ENCODE measurements at regions not wholly inside any gene's neighbourhood (a gene's known extent, or its start where the extent isn't known, plus 50 kb on each side); places are given as distances from the start of the nearest gene placed in this dataset.

GRCh38 chr1:238107322-238107721 is 216.6 kb upstream of the ZP4 start:
- no peak for ATAC-seq
- Histone ChIP-seq H3K4me3 (no peak overlapping the region), H3K27ac (no peak overlapping the region), H3K27me3 (no peaks in the 10 kb centered on the region), H3K9me3 (no peaks in the 10 kb centered on the region), H3K4me1 (no peaks in the 10 kb centered on the region), H3K36me3 (no peaks in the 10 kb centered on the region)
- 48 to 60% methylated on average over 1 of the region's 1 CpG for WGBS, 2 donors (ENCODE audit: low coverage in 1 of 2)
- TF ChIP-seq POLR2AphosphoS5 (IDR thresholded peaks at IDR 0.05) (no peak), POLR2A (IDR thresholded peaks at IDR 0.05) (no peak), EP300 (IDR thresholded peaks at IDR 0.05) (no peak)

DNA sequence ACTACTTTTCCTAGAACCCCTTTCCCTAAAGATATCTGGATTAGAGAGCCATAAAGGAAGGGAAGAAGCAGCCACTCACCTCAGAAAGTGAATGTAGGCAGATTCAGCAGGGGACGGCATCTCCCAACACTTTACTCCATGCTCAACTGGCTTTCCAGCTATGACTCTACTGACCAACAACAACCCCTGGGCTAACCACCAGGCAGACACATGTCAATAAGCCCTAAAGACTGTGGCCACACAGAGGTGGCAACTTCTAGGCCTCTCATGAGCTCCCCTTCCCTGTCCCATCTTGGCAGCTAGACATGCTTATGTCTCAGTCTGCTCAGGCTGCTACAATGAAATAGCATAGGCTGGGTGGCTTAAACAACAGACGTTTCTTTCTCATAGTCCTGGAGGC is 214.0 kb upstream of the ZP4 start:
- TF ChIP-seq POLR2AphosphoS5 (IDR thresholded peaks at IDR 0.05) (no peak), POLR2A (IDR thresholded peaks at IDR 0.05) (no peak), CTCF (IDR thresholded peaks at IDR 0.05) (no peak), EP300 (IDR thresholded peaks at IDR 0.05) (no peak)
- Histone ChIP-seq H3K4me3 (no peak overlapping the region), H3K36me3 (no peaks in the 10 kb centered on the region), H3K9me3 (no peaks in the 10 kb centered on the region), H3K27me3 (no peaks in the 10 kb centered on the region), H3K4me1 (no peaks in the 10 kb centered on the region), H3K27ac (no peak overlapping the region)
- no peak for ATAC-seq
- 0% methylated on average over 1 of the region's 2 CpGs for WGBS, 2 donors (ENCODE audit: low coverage in 1 of 2)

DNA sequence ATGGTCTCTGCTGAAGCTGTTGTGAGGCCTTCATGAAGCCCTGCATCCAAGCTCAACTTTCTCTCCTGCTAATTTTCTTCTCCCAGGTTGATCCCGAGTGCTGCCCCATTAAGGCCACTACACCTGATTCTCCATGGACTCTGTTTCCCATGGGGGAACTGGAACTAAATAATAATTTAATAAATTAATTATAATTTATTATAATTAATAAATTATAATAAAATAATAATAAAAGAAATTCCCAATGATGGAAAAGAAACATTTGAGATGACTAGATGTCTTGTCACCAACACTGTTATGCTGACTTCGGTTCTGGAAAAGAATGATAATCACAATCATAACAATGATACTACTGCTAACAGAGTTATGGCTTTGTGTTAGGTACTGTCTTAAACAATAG is 211.2 kb upstream of the ZP4 start:
- H3K4me3 ChIP-seq: no peak overlapping the region
- no peaks in the 10 kb centered on the region for H3K27me3 ChIP-seq
- TF ChIP-seq POLR2A (IDR thresholded peaks at IDR 0.05) (no peak), POLR2AphosphoS5 (IDR thresholded peaks at IDR 0.05) (no peak), CTCF (IDR thresholded peaks at IDR 0.05) (no peak), EP300 (IDR thresholded peaks at IDR 0.05) (no peak)
- no peak for ATAC-seq
- no peaks in the 10 kb centered on the region for H3K4me1 ChIP-seq
- no peaks in the 10 kb centered on the region for H3K9me3 ChIP-seq
- no peaks in the 10 kb centered on the region for H3K36me3 ChIP-seq
- no peak overlapping the region for H3K27ac ChIP-seq
- 88 to 96% methylated on average over 1 to 2 of the region's 2 CpGs for WGBS, 2 donors (ENCODE audit: low coverage in 1 of 2)

GRCh38 chr1:238099871-238100270 is 209.1 kb upstream of the ZP4 start:
- no peak for TF ChIP-seq POLR2AphosphoS5 (IDR thresholded peaks at IDR 0.05)
- TF ChIP-seq CTCF (IDR thresholded peaks at IDR 0.05): no peak
- no peak for TF ChIP-seq POLR2A (IDR thresholded peaks at IDR 0.05)
- no peak for TF ChIP-seq EP300 (IDR thresholded peaks at IDR 0.05)
- ATAC-seq: no peak

DNA sequence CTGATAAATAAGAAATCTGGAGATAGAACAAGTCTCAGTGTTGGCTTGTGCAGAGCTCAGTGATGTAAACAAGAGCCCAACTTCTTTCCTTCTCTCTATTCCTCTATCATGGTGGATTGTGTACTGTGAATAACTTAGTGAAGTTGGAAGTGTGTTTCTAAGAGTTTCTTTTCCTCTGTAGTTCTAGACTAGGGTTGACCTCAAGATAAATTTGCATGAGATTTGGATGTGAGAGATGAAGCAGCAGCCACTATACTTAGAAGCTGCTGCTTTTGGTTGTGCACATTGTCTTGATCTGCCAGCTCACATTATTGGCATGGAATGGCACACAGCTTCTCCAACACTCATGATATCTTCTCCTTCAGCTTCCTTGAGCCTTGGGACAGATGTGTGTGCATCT is 198.9 kb upstream of the ZP4 start:
- H3K27ac ChIP-seq: no peak overlapping the region
- no peaks in the 10 kb centered on the region for H3K36me3 ChIP-seq
- no peak for ATAC-seq
- H3K4me3 ChIP-seq: no peak overlapping the region
- H3K4me1 ChIP-seq: no peaks in the 10 kb centered on the region
- TF ChIP-seq POLR2A (IDR thresholded peaks at IDR 0.05): no peak
- TF ChIP-seq POLR2AphosphoS5 (IDR thresholded peaks at IDR 0.05): no peak
- TF ChIP-seq EP300 (IDR thresholded peaks at IDR 0.05): no peak
- no peak for TF ChIP-seq CTCF (IDR thresholded peaks at IDR 0.05)
- H3K27me3 ChIP-seq: no peaks in the 10 kb centered on the region
- H3K9me3 ChIP-seq: no peaks in the 10 kb centered on the region

More at GRCh38 chr1:238099871-238100270, 209.1 kb upstream of the ZP4 start:
- H3K4me1 ChIP-seq: no peaks in the 10 kb centered on the region
- H3K4me3 ChIP-seq: no peak overlapping the region
- H3K9me3 ChIP-seq: no peaks in the 10 kb centered on the region
- H3K27me3 ChIP-seq: no peaks in the 10 kb centered on the region
- H3K36me3 ChIP-seq: no peaks in the 10 kb centered on the region
- 90 to 94% methylated on average over 2 of the region's 2 CpGs for whole genome bisulfite sequencing, 2 donors (ENCODE audit: low coverage in 1 of 2)
- H3K27ac ChIP-seq: no peak overlapping the region
